T-cell (primary cell): ENCODE measurements at regions not wholly inside any gene's neighbourhood (a gene's known extent, or its start where the extent isn't known, plus 50 kb on each side); places are given as distances from the start of the nearest gene placed in this dataset.

Source experiments
- ATAC-seq, 4 experiments: fragments of 200-7000 bp in 3 of 4; fragments of 150-1000 bp in 1 of 4; cut with Tn5 transposase; replicated peaks in 1 of 4; 1 replicate in 3 of 4; 2 replicates in 1 of 4; pipeline ENCODE4 v1.10.0; 2021; ENCODE audit warnings: moderate library complexity in 3 of 4, mild to moderate bottlenecking in 2 of 4, moderate number of reproducible peaks in 1 of 4
- CTCF ChIA-PET, 2 donors: fragments of 300-600 bp; sonication (Branson Sonifier 250); formaldehyde crosslinking; loops; one replicate each; lab custom pipeline; 2022; ENCODE audit warnings: antibody characterized with exemption in 2 of 2; lab: Charles Lee
- POLR2A ChIA-PET, 2 donors: fragments of 300-600 bp; sonication (Branson Sonifier 250); formaldehyde crosslinking; loops; one replicate each; lab custom pipeline; 2022; ENCODE audit warnings: antibody characterized with exemption in 2 of 2; lab: Charles Lee
- DNase-seq, 35 experiments: peaks; one replicate each; pipeline versions ENCODE4 v3.0.0 to v3.0.0-alpha.2; 2013 to 2023
- H3K27ac ChIP-seq: one replicate; pipeline ENCODE4 v1.5.1; 2013; ENCODE audit warnings: low read length
- H3K27me3 ChIP-seq, 2 experiments: replicated peaks in 1 of 2; 1 replicate in 1 of 2; 2 replicates in 1 of 2; pipeline versions ENCODE4 v1.6.1 to v1.7.0; 2013; ENCODE audit warnings: low read length in 1 of 2, mixed read lengths in 1 of 2; ENCODE audit not compliant: control insufficient read depth in 2 of 2, insufficient read depth in 2 of 2; ENCODE audit errors: extremely low read depth in 1 of 2
- H3K36me3 ChIP-seq, 2 donors: 1 replicate in 1 of 2; 2 replicates in 1 of 2; pipeline versions ENCODE4 v1.6.1 to v1.7.0; 2013; ENCODE audit warnings: low read length in 1 of 2; ENCODE audit not compliant: control insufficient read depth in 2 of 2, insufficient read depth in 1 of 2; ENCODE audit errors: extremely low read depth in 1 of 2
- H3K4me1 ChIP-seq, 2 experiments: 1 replicate in 1 of 2; 2 replicates in 1 of 2; pipeline versions ENCODE4 v1.6.1 to v1.7.0; 2013; ENCODE audit warnings: low read length in 2 of 2, mixed read lengths in 1 of 2; ENCODE audit not compliant: insufficient read depth in 2 of 2, control insufficient read depth in 1 of 2; ENCODE audit errors: extremely low read depth in 1 of 2
- H3K4me3 ChIP-seq, 2 donors: 1 replicate in 1 of 2; 2 replicates in 1 of 2; pipeline versions ENCODE4 v1.5.1 to v1.7.0; 2013; ENCODE audit warnings: mild to moderate bottlenecking in 2 of 2, low read length in 1 of 2, moderate library complexity in 1 of 2; ENCODE audit not compliant: control insufficient read depth in 1 of 2; ENCODE audit errors: extremely low read depth in 1 of 2
- H3K9me3 ChIP-seq: 2 replicates; pipeline ENCODE4 v1.7.0; 2013
- H3K27ac Mint-ChIP-seq, 2 donors: one replicate each; pipeline ENCODE4 v1.8.0; 2020 to 2021; ENCODE audit warnings: mild to moderate bottlenecking in 2 of 2, mixed read lengths in 2 of 2
- H3K27me3 Mint-ChIP-seq, 2 donors: one replicate each; pipeline ENCODE4 v1.8.0; 2021 to 2022; ENCODE audit warnings: mixed read lengths in 2 of 2
- H3K36me3 Mint-ChIP-seq: one replicate; pipeline ENCODE4 v1.8.0; 2021; ENCODE audit warnings: mixed read lengths
- H3K4me1 Mint-ChIP-seq, 3 donors: one replicate each; pipeline ENCODE4 v1.8.0; 2020 to 2022; ENCODE audit warnings: mixed read lengths in 3 of 3, mild to moderate bottlenecking in 1 of 3
- H3K4me3 Mint-ChIP-seq, 3 donors: one replicate each; pipeline ENCODE4 v1.8.0; 2020 to 2022; ENCODE audit warnings: mild to moderate bottlenecking in 3 of 3, mixed read lengths in 3 of 3, moderate library complexity in 3 of 3
- H3K9me3 Mint-ChIP-seq, 3 donors: one replicate each; pipeline ENCODE4 v1.8.0; 2020 to 2022; ENCODE audit warnings: mixed read lengths in 3 of 3
- WGBS: methylation state at CpG from one replicate; pipeline ENCODE4 v1.1.5; 2013; ENCODE audit warnings: missing lambda C conversion rate; ENCODE audit not compliant: insufficient coverage; 5-methylcytosine and 5-hydroxymethylcytosine counted together

- H3K27me3 Mint-ChIP-seq: no peaks in the 10 kb centered on the region
- H3K4me1 Mint-ChIP-seq: no peaks in the 10 kb centered on the region
- no peak overlapping the region for H3K27ac Mint-ChIP-seq
- no peaks in the 10 kb centered on the region for H3K27me3 ChIP-seq
- no peak overlapping the region for H3K27ac ChIP-seq
- no peak overlapping the region for H3K4me3 ChIP-seq
- H3K9me3 Mint-ChIP-seq: peaks cover 7 to 12% (median 7%) of the 10 kb centered on the region in 3 donors
- no peaks in the 10 kb centered on the region for H3K36me3 ChIP-seq
- no peaks in the 10 kb centered on the region for H3K9me3 ChIP-seq
- no peaks in the 10 kb centered on the region for H3K36me3 Mint-ChIP-seq
- ChIA-PET CTCF (no interaction called here), POLR2A (no interaction called here)
- WGBS: 80% methylated on average over 1 of the region's 4 CpGs
- ATAC-seq: no peak
- no peak overlapping the region for H3K4me3 Mint-ChIP-seq
- DNase-seq: no peak
- H3K4me1 ChIP-seq: no peaks in the 10 kb centered on the region
Observed at GRCh38 chr3:21902956-21903355, 151.9 kb upstream of the ZNF385D start.

GRCh38 chr3:21909096-21909495, 158.1 kb upstream of the ZNF385D start:
- ChIA-PET CTCF (no interaction called here), POLR2A (no interaction called here)
- Mint-ChIP-seq H3K27me3 (no peaks in the 10 kb centered on the region), H3K4me1 (no peaks in the 10 kb centered on the region), H3K27ac (no peak overlapping the region), H3K4me3 (no peak overlapping the region), H3K9me3 (peaks cover 7 to 11% (median 8%) of the 10 kb centered on the region in 3 donors), H3K36me3 (no peaks in the 10 kb centered on the region)
- DNase-seq (no peak), ATAC-seq (no peak)
- Histone ChIP-seq H3K36me3 (no peaks in the 10 kb centered on the region), H3K4me3 (no peak overlapping the region), H3K9me3 (no peaks in the 10 kb centered on the region), H3K27ac (no peak overlapping the region), H3K4me1 (no peaks in the 10 kb centered on the region), H3K27me3 (no peaks in the 10 kb centered on the region)
- WGBS: 90% methylated on average over 3 of the region's 3 CpGs

- ATAC-seq (no peak), DNase-seq (no peak)
- H3K9me3 Mint-ChIP-seq: peaks cover 4 to 11% (median 5%) of the 10 kb centered on the region in 3 donors
- H3K4me1 ChIP-seq: no peaks in the 10 kb centered on the region
- no peaks in the 10 kb centered on the region for H3K27me3 ChIP-seq
- no peak overlapping the region for H3K4me3 ChIP-seq
- no peaks in the 10 kb centered on the region for H3K9me3 ChIP-seq
- no peak overlapping the region for H3K27ac Mint-ChIP-seq
- H3K27ac ChIP-seq: no peak overlapping the region
- H3K36me3 ChIP-seq: no peaks in the 10 kb centered on the region
- H3K36me3 Mint-ChIP-seq: no peaks in the 10 kb centered on the region
- ChIA-PET CTCF (no interaction called here), POLR2A (no interaction called here)
- H3K4me3 Mint-ChIP-seq: no peak overlapping the region
- no CpG with 5 or more reads among the region's 1 CpG for WGBS
- no peaks in the 10 kb centered on the region for H3K4me1 Mint-ChIP-seq
- H3K27me3 Mint-ChIP-seq: no peaks in the 10 kb centered on the region
Observed at GRCh38 chr3:21912711-21913110, 161.7 kb upstream of the ZNF385D start.

- no peaks in the 10 kb centered on the region for H3K4me1 ChIP-seq
- CTCF ChIA-PET: no interaction called here
- POLR2A ChIA-PET: no interaction called here
- no peaks in the 10 kb centered on the region for H3K36me3 ChIP-seq
- no peaks in the 10 kb centered on the region for H3K27me3 Mint-ChIP-seq
- DNase-seq (no peak), ATAC-seq (no peak)
- peaks cover 3 to 10% (median 10%) of the 10 kb centered on the region in 3 donors for H3K9me3 Mint-ChIP-seq
- H3K4me3 Mint-ChIP-seq: no peak overlapping the region
- no peak overlapping the region for H3K27ac ChIP-seq
- H3K27ac Mint-ChIP-seq: no peak overlapping the region
- no peak overlapping the region for H3K4me3 ChIP-seq
- H3K9me3 ChIP-seq: no peaks in the 10 kb centered on the region
- no peaks in the 10 kb centered on the region for H3K36me3 Mint-ChIP-seq
- H3K27me3 ChIP-seq: no peaks in the 10 kb centered on the region
- H3K4me1 Mint-ChIP-seq: no peaks in the 10 kb centered on the region
Observed at GRCh38 chr3:21913791-21914190, 162.8 kb upstream of the ZNF385D start.

- no peak for ATAC-seq
- ChIA-PET CTCF (no interaction called here), POLR2A (no interaction called here)
- WGBS: no CpG with 5 or more reads among the region's 2 CpGs
- Histone ChIP-seq H3K4me1 (no peaks in the 10 kb centered on the region), H3K36me3 (no peaks in the 10 kb centered on the region), H3K9me3 (no peaks in the 10 kb centered on the region), H3K27me3 (no peaks in the 10 kb centered on the region), H3K27ac (no peak overlapping the region), H3K4me3 (no peak overlapping the region)
- Mint-ChIP-seq H3K27me3 (no peaks in the 10 kb centered on the region), H3K36me3 (no peaks in the 10 kb centered on the region), H3K4me1 (no peaks in the 10 kb centered on the region), H3K9me3 (peaks cover 7 to 13% (median 10%) of the 10 kb centered on the region in 3 donors), H3K4me3 (no peak overlapping the region), H3K27ac (no peak overlapping the region)
- DNase-seq: no peak
Observed at GRCh38 chr3:21914451-21914850, 163.4 kb upstream of the ZNF385D start.

- Histone ChIP-seq H3K4me3 (no peak overlapping the region), H3K27me3 (no peaks in the 10 kb centered on the region), H3K9me3 (no peaks in the 10 kb centered on the region), H3K27ac (no peak overlapping the region), H3K36me3 (no peaks in the 10 kb centered on the region), H3K4me1 (no peaks in the 10 kb centered on the region)
- ATAC-seq (no peak), DNase-seq (no peak)
- POLR2A ChIA-PET: no interaction called here
- Mint-ChIP-seq H3K4me1 (no peaks in the 10 kb centered on the region), H3K36me3 (no peaks in the 10 kb centered on the region), H3K27me3 (no peaks in the 10 kb centered on the region), H3K27ac (no peak overlapping the region), H3K9me3 (peaks cover 17 to 42% (median 26%) of the 10 kb centered on the region in 3 donors), H3K4me3 (no peak overlapping the region)
- no CpG with 5 or more reads among the region's 2 CpGs for WGBS
- CTCF ChIA-PET: no interaction called here
Observed at GRCh38 chr3:21919383-21919782, 168.4 kb upstream of the ZNF385D start.

- Histone ChIP-seq H3K36me3 (no peaks in the 10 kb centered on the region), H3K4me1 (no peaks in the 10 kb centered on the region), H3K27me3 (no peaks in the 10 kb centered on the region), H3K4me3 (no peak overlapping the region), H3K9me3 (no peaks in the 10 kb centered on the region), H3K27ac (no peak overlapping the region)
- no peak for ATAC-seq
- ChIA-PET CTCF (no interaction called here), POLR2A (no interaction called here)
- no peaks in the 10 kb centered on the region for H3K4me1 Mint-ChIP-seq
- WGBS: no CpG with 5 or more reads among the region's 1 CpG
- peaks cover 21 to 42% (median 28%) of the 10 kb centered on the region in 3 donors for H3K9me3 Mint-ChIP-seq
- H3K27ac Mint-ChIP-seq: no peak overlapping the region
- no peak for DNase-seq
- H3K36me3 Mint-ChIP-seq: no peaks in the 10 kb centered on the region
- no peak overlapping the region for H3K4me3 Mint-ChIP-seq
- H3K27me3 Mint-ChIP-seq: no peaks in the 10 kb centered on the region
Observed at GRCh38 chr3:21920421-21920861, 169.4 kb upstream of the ZNF385D start.
